HG03520 (cell line): ENCODE measurements at regions not wholly inside any gene's neighbourhood (a gene's known extent, or its start where the extent isn't known, plus 50 kb on each side); places are given as distances from the start of the nearest gene placed in this dataset.

Experiments
- ATAC-seq: cut with Tn5 transposase; IDR thresholded peaks from one replicate; pipeline ENCODE4 v1.9.1; 2021; ENCODE audit warnings: mild to moderate bottlenecking, moderate library complexity; ENCODE audit not compliant: unreplicated experiment

GRCh38 chr5:143569722-143570567 lies 166.5 kb upstream of the NR3C1 start:
- ATAC-seq = no peak

- ATAC-seq = no peak
Measured at GRCh38 chr5:143569213-143569701, 165.8 kb upstream of the NR3C1 start.

- no peak for ATAC-seq
Measured at GRCh38 chr5:143567583-143568504, 164.4 kb upstream of the NR3C1 start.

- no peak for ATAC-seq
Measured at GRCh38 chr5:143566139-143566538, 162.7 kb upstream of the NR3C1 start.

- ATAC-seq = peak; percentile 99
Measured at GRCh38 chr5:143564417-143564816, 160.9 kb upstream of the NR3C1 start.

- ATAC-seq = no peak
Measured at GRCh38 chr5:143562935-143563334, 159.4 kb upstream of the NR3C1 start.

GRCh38 chr5:143561219-143561618 lies 157.7 kb upstream of the NR3C1 start:
- no peak for ATAC-seq

GRCh38 chr5:143560378-143560777 lies 156.9 kb upstream of the NR3C1 start:
- ATAC-seq = no peak

GRCh38 chr5:143559586-143560109 lies 156.2 kb upstream of the NR3C1 start:
- no peak for ATAC-seq

GRCh38 chr5:143558048-143558447 lies 154.6 kb upstream of the NR3C1 start:
- no peak for ATAC-seq

GRCh38 chr5:143557061-143557818 lies 153.8 kb upstream of the NR3C1 start:
- no peak for ATAC-seq

- ATAC-seq = no peak
Measured at GRCh38 chr5:143554918-143555477, 151.5 kb upstream of the NR3C1 start.

GRCh38 chr5:143554187-143554717 lies 150.8 kb upstream of the NR3C1 start:
- no peak for ATAC-seq

- no peak for ATAC-seq
Measured at GRCh38 chr5:143552680-143553079, 149.2 kb upstream of the NR3C1 start.

GRCh38 chr5:143551820-143552251 lies 148.3 kb upstream of the NR3C1 start:
- no peak for ATAC-seq

- ATAC-seq = no peak
Measured at GRCh38 chr5:143550986-143551630, 147.6 kb upstream of the NR3C1 start.

GRCh38 chr5:143547342-143547741 lies 143.9 kb upstream of the NR3C1 start:
- no peak for ATAC-seq

GRCh38 chr5:143546394-143546793 lies 142.9 kb upstream of the NR3C1 start:
- no peak for ATAC-seq

- ATAC-seq = no peak
Measured at GRCh38 chr5:143544606-143545005, 141.1 kb upstream of the NR3C1 start.
